GM13976 (cell line): ENCODE measurements at regions not wholly inside any gene's neighbourhood (a gene's known extent, or its start where the extent isn't known, plus 50 kb on each side); places are given as distances from the start of the nearest gene placed in this dataset.

Source experiments
- DNase-seq: peaks from one replicate; pipeline ENCODE4 v3.0.0; 2012; ENCODE audit warnings: low spot score
- in situ Hi-C: fragments of 300-500 bp; cut with MboI; formaldehyde crosslinking; loops from one replicate; pipeline ENCODE4 v1.12.0; 2022; ENCODE audit warnings: low sequenced_read_pairs, mixed read lengths, inconsistent platforms; ENCODE audit not compliant: unreplicated experiment
- TF ChIP-seq, protein P1 (sequence below): IDR thresholded peaks from 2 replicates; pipeline ENCODE4 v1.5.1; 2012; ENCODE audit warnings: borderline replicate concordance, mild to moderate bottlenecking; ENCODE audit not compliant: insufficient read depth; ENCODE audit errors: extremely low read depth, missing control alignments, control extremely low read depth

DNA sequence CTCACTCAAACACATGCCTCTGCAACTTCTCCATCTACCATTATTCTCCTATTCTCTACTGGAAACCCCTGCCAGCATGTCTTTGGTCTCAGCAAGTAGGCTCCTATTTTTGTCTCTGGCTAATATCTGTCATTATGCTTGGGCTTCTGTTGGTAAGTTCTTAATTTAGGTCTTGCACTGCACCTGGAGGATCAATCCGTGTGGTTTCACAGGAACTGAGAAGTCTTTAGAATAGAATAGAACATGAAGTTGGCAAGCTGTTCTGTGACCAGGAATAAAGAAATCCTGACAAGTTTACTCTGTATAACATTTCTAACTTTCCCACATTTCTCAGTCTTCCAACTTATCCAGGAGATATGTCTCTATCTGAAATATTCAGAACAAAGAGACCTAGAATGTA lies 219.5 kb upstream of the GYPC start:
- no peak for DNase-seq
- TF ChIP-seq, protein P1, sequence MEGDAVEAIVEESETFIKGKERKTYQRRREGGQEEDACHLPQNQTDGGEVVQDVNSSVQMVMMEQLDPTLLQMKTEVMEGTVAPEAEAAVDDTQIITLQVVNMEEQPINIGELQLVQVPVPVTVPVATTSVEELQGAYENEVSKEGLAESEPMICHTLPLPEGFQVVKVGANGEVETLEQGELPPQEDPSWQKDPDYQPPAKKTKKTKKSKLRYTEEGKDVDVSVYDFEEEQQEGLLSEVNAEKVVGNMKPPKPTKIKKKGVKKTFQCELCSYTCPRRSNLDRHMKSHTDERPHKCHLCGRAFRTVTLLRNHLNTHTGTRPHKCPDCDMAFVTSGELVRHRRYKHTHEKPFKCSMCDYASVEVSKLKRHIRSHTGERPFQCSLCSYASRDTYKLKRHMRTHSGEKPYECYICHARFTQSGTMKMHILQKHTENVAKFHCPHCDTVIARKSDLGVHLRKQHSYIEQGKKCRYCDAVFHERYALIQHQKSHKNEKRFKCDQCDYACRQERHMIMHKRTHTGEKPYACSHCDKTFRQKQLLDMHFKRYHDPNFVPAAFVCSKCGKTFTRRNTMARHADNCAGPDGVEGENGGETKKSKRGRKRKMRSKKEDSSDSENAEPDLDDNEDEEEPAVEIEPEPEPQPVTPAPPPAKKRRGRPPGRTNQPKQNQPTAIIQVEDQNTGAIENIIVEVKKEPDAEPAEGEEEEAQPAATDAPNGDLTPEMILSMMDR, result no peak
- in situ Hi-C loops, result no loop called here

DNA sequence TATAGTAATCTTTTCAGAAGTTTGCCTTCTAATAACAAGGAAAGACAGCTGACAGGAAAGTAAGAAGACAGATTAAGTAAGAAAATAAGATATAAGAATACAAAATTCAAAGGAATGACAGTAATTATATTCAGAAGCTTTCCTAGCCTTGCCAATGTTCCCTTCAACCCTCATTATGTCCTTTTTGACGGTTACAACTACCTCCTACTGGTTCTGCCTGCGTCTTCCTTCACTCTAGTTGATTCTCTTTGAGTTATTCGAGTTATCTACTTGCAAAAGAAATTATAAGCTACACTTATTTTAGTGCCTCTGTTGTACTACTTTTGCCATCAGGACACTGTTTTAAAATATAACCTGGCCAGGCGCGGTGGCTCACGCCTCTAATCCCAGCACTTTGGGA lies 218.9 kb upstream of the GYPC start:
- TF ChIP-seq, protein P1, result no peak
- DNase-seq, result no peak
- in situ Hi-C loops, result no loop called here

DNA sequence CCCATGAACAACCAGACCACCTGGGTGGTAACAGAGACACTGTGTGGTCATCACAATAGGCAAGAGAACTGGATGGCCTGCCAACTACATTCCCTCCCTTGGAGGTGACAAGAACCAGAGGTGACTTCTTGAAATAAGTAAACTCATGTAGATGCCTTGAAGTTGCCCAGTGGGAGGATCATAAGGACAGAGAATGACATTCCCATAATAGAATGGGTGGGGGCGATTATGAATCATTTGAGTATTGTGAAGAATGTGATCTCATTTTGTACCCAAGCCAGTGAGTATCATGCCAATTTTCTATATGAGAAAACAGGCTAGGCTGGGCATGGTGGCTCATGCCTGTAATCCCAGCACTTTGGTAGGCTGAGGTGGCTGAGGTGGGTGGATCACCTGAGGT lies 211.4 kb upstream of the GYPC start:
- no peak for DNase-seq
- TF ChIP-seq, protein P1, result no peak
- in situ Hi-C loops, result no loop called here

DNA sequence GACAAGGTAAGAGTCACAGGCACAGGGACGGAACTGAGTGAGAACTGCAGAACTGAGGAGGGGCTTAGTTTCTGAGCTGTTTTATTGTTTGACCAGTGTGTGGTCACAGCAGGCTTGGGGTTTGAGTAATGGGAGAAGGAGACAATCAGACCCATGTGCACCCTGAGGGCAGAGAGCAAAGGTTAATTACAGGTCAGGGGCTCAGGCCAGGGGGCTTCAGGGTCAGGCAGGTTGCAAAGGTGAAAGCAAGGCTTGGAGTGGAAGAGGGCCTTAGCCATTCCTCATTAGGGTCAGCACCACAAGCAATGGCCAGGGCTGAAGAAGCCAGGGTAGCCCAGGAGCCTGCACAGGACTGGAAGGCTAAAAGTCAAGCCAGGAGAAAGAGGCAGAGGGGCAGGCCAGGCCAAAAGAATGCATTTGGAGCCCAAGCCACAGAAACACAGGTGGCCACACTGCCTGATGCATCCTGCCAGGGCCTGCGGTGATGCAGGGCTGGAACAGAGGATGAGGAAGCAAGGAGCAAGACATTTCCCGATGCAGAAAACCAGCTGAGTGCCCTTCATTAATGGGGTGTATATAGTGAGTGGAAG lies 209.8 kb upstream of the GYPC start:
- no peak for DNase-seq
- TF ChIP-seq, protein P1, result no peak
- in situ Hi-C loops, result no loop called here

DNA sequence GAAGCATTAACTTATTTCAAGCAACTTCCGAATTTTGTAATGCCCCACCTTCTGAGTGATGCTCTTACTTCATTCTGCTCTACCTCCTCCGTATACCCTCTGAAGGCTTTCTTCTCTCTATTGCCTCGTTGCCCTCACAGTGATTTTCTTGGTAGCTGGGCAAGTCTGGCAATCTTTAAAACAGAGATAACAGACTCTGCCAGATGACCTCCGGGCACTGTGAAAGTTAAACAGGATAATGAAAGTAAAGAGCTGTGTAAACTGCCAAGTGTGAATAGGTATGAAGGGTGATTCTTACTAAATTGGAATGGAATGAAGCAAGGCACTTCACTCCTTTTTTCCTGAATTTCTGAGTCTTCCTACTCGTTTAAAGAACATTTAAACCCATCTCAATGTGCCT lies 207.3 kb upstream of the GYPC start:
- TF ChIP-seq, protein P1, result no peak
- in situ Hi-C loops, result no loop called here
- DNase-seq, result no peak

DNA sequence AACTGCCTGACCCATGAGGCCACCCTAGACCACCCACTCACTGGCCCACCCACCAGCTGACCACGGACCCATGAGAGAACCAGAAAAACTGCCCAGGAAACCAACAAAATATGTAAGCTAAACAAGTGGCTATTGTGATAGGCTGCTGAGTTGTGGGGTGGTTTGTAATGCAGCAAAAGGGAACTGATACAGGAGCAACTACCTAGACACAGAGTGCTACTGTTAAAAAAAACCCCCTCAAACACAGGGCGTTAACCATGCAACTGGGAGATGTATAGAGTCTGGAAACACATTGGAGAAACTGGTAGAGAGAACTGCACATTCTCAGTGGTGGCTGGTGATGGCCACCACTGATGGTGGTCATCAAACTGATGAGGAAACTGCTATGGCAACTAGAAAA lies 206.3 kb upstream of the GYPC start:
- in situ Hi-C loops, result no loop called here
- DNase-seq, result peak; percentile 32
- TF ChIP-seq, protein P1, result no peak
